ENCODE measurements at regions not wholly inside any gene's neighbourhood (a gene's known extent, or its start where the extent isn't known, plus 50 kb on each side); places are given as distances from the start of the nearest gene placed in this dataset.

- TF ChIP-seq CTCF (IDR thresholded peaks at IDR 0.05; ENCODE audit: control extremely low read depth in 1 of 3, insufficient read depth in 1 of 3, low read depth in 1 of 3, low read length in 3 of 3) (no peak), ATF2 (IDR thresholded peaks at IDR 0.05; ENCODE audit: low read length) (no peak), RXRA (IDR thresholded peaks at IDR 0.05; ENCODE audit: insufficient read depth, low read depth, low read length) (no peak), FOSL1 (IDR thresholded peaks at IDR 0.05; ENCODE audit: insufficient read depth, low read depth, low read length) (no peak)
These were observed 81.5 kb upstream of the ARL4C start (continued) for GRCh38 chr2:234578389-234578788.
